ENCODE measurements at regions not wholly inside any gene's neighbourhood (a gene's known extent, or its start where the extent isn't known, plus 50 kb on each side); places are given as distances from the start of the nearest gene placed in this dataset.

DNA sequence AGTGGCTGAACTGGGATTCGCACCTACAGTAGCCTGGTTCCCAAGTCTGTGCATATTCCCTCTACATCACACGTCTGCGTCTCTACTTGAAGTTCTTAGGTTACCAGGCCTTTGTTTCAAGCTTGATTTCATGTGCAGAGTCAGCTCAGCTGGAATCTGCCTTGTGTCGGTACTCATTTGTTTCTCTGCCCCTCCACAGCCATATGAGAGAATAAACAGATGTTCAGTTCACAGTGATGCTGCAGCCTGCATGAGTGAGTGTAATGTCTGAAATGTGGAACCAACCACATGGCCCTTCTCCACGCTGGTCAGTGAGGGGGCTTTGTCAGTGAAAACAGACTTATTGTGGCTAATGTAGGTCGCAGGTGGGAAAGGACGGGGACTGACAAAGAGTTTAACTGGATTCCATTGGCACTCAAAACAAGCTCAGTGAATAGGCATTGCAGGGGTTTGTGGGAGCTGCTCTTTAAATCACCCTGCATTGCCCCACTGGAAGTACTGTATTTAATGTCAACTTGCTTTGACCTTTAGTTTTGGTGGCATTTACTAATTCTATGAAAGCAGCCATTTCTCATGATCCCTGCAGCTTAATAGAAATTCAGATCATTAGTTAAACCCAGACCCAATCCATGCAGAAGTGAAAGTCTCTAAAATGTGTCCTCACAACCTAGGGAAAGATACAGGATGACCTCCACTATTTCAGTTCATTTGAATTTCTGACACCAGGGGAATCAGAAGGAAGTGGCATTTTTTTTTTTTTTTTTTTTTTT, 136.4 kb upstream of the FAM78B start:
- POLR2A ChIA-PET: no interaction called here
- in situ Hi-C loops (cut with HindIII; ENCODE audit: extremely low pct_ligation_motif_present, low pct_unique_long_range_greater_than_20kb): no loop called here
- 9% methylated on average over 7 of the region's 7 CpGs for WGBS (ENCODE audit: low lambda C conversion rate)
- Histone ChIP-seq H3K36me3 (replicated peaks in 1 of 2; ENCODE audit: control insufficient read depth in 1 of 2, insufficient read depth in 2 of 2, low read length in 2 of 2) (no peaks in the 10 kb centered on the region), H3K9ac (ENCODE audit: insufficient read depth, low read depth, low read length) (no peak overlapping the region), H2AFZ (ENCODE audit: low read length) (no peak overlapping the region), H3K9me3 (ENCODE audit: low read length) (no peaks in the 10 kb centered on the region), H3K27ac (ENCODE audit: extremely low read length, insufficient read depth, low read length) (no peak overlapping the region), H3K4me1 (ENCODE audit: insufficient read depth, low read length) (no peaks in the 10 kb centered on the region), H3K27me3 (ENCODE audit: control insufficient read depth in 1 of 2, insufficient read depth in 2 of 2, low read length in 2 of 2) (no peaks in the 10 kb centered on the region), H4K20me1 (ENCODE audit: insufficient read depth, low read length) (no peaks in the 10 kb centered on the region), H3K4me3 (replicated peaks in 1 of 3; ENCODE audit: insufficient read depth in 1 of 3, low read depth in 2 of 3, low read length in 3 of 3) (no peak overlapping the region), H3K4me2 (ENCODE audit: low read depth, low read length) (no peak overlapping the region), H3K79me2 (ENCODE audit: insufficient read depth, low read length) (no peaks in the 10 kb centered on the region)
- DNase-seq (ENCODE audit: low spot score) (no peak), FAIRE-seq (no peak), ATAC-seq (no peak)
- intact Hi-C loops (cut with micrococcal nuclease; ENCODE audit: unreplicated experiment): no loop called here
- CTCF ChIA-PET (ENCODE audit: low intra/inter-chr PET ratio, low total read pairs): no interaction called here
- no peak for TF ChIP-seq ZNF777 (CRISPR knock-in tag; IDR thresholded peaks at IDR 0.05)
- no peak for TF ChIP-seq RAD51 (IDR thresholded peaks at IDR 0.05; ENCODE audit: borderline replicate concordance)
- TF ChIP-seq ERF (CRISPR knock-in tag; IDR thresholded peaks at IDR 0.05): no peak
- BruUV-seq (replicated peaks): no TSS peak

- no peaks in the 10 kb centered on the region for H3K4me1 ChIP-seq (ENCODE audit: insufficient read depth, low read length)
- in situ Hi-C loops (cut with HindIII; ENCODE audit: extremely low pct_ligation_motif_present, low pct_unique_long_range_greater_than_20kb) (no loop called here), intact Hi-C loops (cut with micrococcal nuclease; ENCODE audit: unreplicated experiment) (no loop called here)
- WGBS (ENCODE audit: low lambda C conversion rate): 0% methylated on average over 1 of the region's 3 CpGs
- H3K9ac ChIP-seq (ENCODE audit: insufficient read depth, low read depth, low read length): no peak overlapping the region
- no peaks in the 10 kb centered on the region for H3K36me3 ChIP-seq (replicated peaks in 1 of 2; ENCODE audit: control insufficient read depth in 1 of 2, insufficient read depth in 2 of 2, low read length in 2 of 2)
- H3K4me2 ChIP-seq (ENCODE audit: low read depth, low read length): no peak overlapping the region
- ATAC-seq (no peak), DNase-seq (ENCODE audit: low spot score) (no peak), FAIRE-seq (no peak)
- no peaks in the 10 kb centered on the region for H4K20me1 ChIP-seq (ENCODE audit: insufficient read depth, low read length)
- H3K4me3 ChIP-seq (replicated peaks in 1 of 3; ENCODE audit: insufficient read depth in 1 of 3, low read depth in 2 of 3, low read length in 3 of 3): no peak overlapping the region
- no peaks in the 10 kb centered on the region for H3K79me2 ChIP-seq (ENCODE audit: insufficient read depth, low read length)
- no TSS peak for BruUV-seq (replicated peaks)
- no peak overlapping the region for H3K27ac ChIP-seq (ENCODE audit: extremely low read length, insufficient read depth, low read length)
- ChIA-PET CTCF (ENCODE audit: low intra/inter-chr PET ratio, low total read pairs) (no interaction called here), POLR2A (no interaction called here)
- TF ChIP-seq HNRNPUL1 (IDR thresholded peaks at IDR 0.05; ENCODE audit: low read depth, low read length): no peak
- TF ChIP-seq, protein P1, sequence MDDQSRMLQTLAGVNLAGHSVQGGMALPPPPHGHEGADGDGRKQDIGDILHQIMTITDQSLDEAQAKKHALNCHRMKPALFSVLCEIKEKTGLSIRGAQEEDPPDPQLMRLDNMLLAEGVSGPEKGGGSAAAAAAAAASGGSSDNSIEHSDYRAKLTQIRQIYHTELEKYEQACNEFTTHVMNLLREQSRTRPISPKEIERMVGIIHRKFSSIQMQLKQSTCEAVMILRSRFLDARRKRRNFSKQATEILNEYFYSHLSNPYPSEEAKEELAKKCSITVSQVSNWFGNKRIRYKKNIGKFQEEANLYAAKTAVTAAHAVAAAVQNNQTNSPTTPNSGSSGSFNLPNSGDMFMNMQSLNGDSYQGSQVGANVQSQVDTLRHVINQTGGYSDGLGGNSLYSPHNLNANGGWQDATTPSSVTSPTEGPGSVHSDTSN (CRISPR knock-in tag; IDR thresholded peaks at IDR 0.05; ENCODE audit: borderline replicate concordance): no peak
- no peak overlapping the region for H2AFZ ChIP-seq (ENCODE audit: low read length)
- no peaks in the 10 kb centered on the region for H3K27me3 ChIP-seq (ENCODE audit: control insufficient read depth in 1 of 2, insufficient read depth in 2 of 2, low read length in 2 of 2)
- no peaks in the 10 kb centered on the region for H3K9me3 ChIP-seq (ENCODE audit: low read length)
Measured at GRCh38 chr1:166304131-166304530, 137.3 kb upstream of the FAM78B start.

Measured in HepG2 (cell line).